NT2/D1 (cell line): ENCODE measurements at regions not wholly inside any gene's neighbourhood (a gene's known extent, or its start where the extent isn't known, plus 50 kb on each side); places are given as distances from the start of the nearest gene placed in this dataset.

ENCODE experiments used
- DNase-seq: peaks from one replicate; pipeline ENCODE4 v3.0.0-alpha.2; 2011; ENCODE audit warnings: low read depth, low spot score
- H3K27me3 ChIP-seq: 2 replicates; pipeline ENCODE4 v1.6.0; 2011; ENCODE audit warnings: mild to moderate bottlenecking; ENCODE audit not compliant: insufficient read length, insufficient read depth
- H3K36me3 ChIP-seq: 2 replicates; pipeline ENCODE4 v1.6.1; 2011; ENCODE audit warnings: mild to moderate bottlenecking, low read length, mixed read lengths; ENCODE audit not compliant: insufficient read depth, insufficient read length
- H3K4me1 ChIP-seq: 2 replicates; pipeline ENCODE4 v1.5.1; 2011; ENCODE audit not compliant: insufficient read depth, insufficient read length
- H3K4me3 ChIP-seq: 2 replicates; pipeline ENCODE4 v1.5.1; 2011; ENCODE audit warnings: low read depth; ENCODE audit not compliant: insufficient read length
- H3K9ac ChIP-seq: 2 replicates; pipeline ENCODE4 v1.6.0; 2011; ENCODE audit warnings: low read depth; ENCODE audit not compliant: insufficient read length
- H3K9me3 ChIP-seq: 2 replicates; pipeline ENCODE4 v1.5.1; 2011; ENCODE audit warnings: mild to moderate bottlenecking, low read length; ENCODE audit not compliant: insufficient read depth
- SUZ12 ChIP-seq: IDR thresholded peaks from 2 replicates; pipeline ENCODE4 v1.6.1; 2011; ENCODE audit not compliant: insufficient read length, insufficient read depth; ENCODE audit errors: extremely low read depth
- YY1 ChIP-seq: IDR thresholded peaks from 2 replicates; pipeline ENCODE4 v1.6.1; 2011; ENCODE audit not compliant: insufficient read length, insufficient read depth
- ZNF274 ChIP-seq: IDR thresholded peaks from 2 replicates; pipeline ENCODE4 v1.6.1; 2011; ENCODE audit warnings: mild to moderate bottlenecking, low read depth, low read length

DNA sequence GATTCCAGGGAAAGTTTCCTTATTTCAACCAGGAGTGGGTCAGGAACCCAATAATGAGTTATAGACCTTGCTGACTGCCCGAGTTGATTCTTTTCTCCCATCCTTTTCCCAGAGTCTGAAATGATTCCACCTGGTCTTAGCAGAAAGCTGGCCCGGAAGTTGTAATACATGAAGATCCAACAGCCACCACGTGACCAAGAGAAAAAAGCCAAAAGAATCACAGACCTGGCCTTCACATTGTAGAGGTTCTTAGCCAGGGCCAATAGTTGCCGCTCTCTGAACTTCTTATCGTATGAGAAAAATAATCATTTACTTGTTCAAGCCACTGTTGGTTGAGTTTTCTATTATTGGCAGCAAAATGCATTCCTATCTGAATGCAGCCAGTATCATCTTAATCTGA is 161.2 kb upstream of the HMGA2 start:
- Histone ChIP-seq H3K9ac (no peak overlapping the region), H3K4me1 (no peaks in the 10 kb centered on the region), H3K27me3 (no peaks in the 10 kb centered on the region), H3K36me3 (no peaks in the 10 kb centered on the region), H3K9me3 (no peaks in the 10 kb centered on the region), H3K4me3 (no peak overlapping the region)
- no peak for DNase-seq
- TF ChIP-seq ZNF274 (no peak), YY1 (no peak), SUZ12 (no peak)

DNA sequence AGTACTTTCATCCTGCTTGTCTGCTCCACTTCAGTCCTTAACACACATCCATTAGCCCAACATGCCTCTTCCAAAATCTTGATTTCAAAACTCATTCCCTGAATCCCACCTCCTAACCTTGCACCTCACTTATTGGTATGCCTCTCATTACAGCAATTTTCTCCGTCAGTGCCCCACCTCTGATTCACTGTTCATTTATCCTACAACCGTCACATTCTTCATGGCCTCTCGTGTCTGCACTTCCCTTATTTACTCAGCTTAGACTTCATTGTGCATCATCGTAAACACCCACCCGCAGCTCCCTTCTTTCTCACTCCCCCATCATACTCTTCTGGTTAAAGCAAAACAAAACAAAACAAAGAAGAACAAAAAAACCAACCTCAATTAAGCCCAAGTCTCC is 160.6 kb upstream of the HMGA2 start:
- no peak for DNase-seq
- Histone ChIP-seq H3K4me1 (no peaks in the 10 kb centered on the region), H3K36me3 (no peaks in the 10 kb centered on the region), H3K9me3 (no peaks in the 10 kb centered on the region), H3K9ac (no peak overlapping the region), H3K4me3 (no peak overlapping the region), H3K27me3 (no peaks in the 10 kb centered on the region)
- TF ChIP-seq ZNF274, result no peak
- no peak for TF ChIP-seq YY1
- TF ChIP-seq SUZ12, result no peak

DNA sequence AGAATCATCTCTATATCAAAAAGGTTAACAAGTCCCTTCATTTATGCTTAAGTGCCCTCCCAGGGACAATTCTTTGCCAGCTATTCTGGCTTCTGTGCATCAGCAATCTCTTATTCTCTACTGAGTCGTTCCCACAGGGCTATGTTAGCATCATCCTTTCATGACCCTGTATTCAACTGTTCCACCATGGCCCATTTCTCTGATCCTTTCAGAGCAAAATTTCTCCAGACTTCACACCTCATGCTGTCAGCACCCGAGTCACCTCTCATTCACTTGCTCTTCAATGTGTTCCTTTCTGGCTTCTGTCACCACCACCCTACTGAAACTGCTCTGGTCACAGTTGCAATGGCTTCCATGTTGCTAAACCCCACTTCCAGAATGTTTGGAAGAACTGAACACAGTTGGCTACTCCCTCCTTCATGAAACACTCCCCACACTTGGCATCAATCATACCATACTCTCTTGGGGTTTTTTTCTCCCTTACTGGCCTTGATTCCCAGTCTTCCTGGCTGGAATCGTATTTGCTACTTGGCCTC is 159.5 kb upstream of the HMGA2 start:
- Histone ChIP-seq H3K36me3 (no peaks in the 10 kb centered on the region), H3K4me1 (no peaks in the 10 kb centered on the region), H3K9ac (no peak overlapping the region), H3K27me3 (no peaks in the 10 kb centered on the region), H3K9me3 (no peaks in the 10 kb centered on the region), H3K4me3 (no peak overlapping the region)
- DNase-seq, result no peak
- no peak for TF ChIP-seq YY1
- TF ChIP-seq SUZ12, result no peak
- TF ChIP-seq ZNF274, result no peak

DNA sequence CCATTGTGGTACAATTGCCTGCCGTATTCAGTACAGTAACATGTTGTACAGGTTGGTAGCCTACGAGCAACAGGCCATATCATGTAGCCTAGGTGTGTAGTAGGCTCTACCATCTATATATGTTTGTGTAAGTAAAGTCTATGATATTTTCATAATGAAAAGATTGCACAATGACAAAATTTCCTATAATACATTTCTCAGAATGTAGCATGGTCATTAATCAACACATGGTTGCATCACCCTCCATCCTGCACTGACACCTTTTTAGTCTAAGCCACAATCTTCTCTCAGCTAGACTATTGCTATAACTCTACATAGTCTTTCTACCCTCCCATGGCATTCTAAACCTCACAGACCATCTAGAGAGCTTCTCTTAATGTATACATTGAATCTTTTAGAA is 158.5 kb upstream of the HMGA2 start:
- H3K36me3 ChIP-seq, result no peaks in the 10 kb centered on the region
- TF ChIP-seq YY1, result no peak
- no peaks in the 10 kb centered on the region for H3K4me1 ChIP-seq
- H3K27me3 ChIP-seq, result no peaks in the 10 kb centered on the region
- DNase-seq, result no peak
- no peak overlapping the region for H3K4me3 ChIP-seq
- H3K9ac ChIP-seq, result no peak overlapping the region
- no peaks in the 10 kb centered on the region for H3K9me3 ChIP-seq

DNA sequence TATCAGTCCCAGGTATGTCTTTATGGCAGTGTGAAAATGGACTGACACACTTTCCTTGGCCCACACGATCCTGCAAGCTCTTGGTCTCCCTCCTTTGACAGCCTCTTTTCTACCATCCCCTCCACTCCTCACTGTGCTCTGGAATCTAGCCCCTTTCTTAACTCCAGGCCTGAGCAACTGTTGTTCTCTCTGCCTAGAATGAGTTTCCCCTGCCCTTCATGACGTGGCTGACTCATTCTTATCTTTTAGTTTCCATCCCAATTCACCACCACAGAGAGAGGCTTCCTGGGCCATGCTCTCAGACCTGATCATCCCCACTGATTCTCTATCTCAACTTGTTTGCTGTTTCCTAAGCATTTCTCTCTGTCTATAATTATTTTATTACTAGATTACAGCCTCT is 157.4 kb upstream of the HMGA2 start:
- no peak overlapping the region for H3K9ac ChIP-seq
- no peaks in the 10 kb centered on the region for H3K27me3 ChIP-seq
- DNase-seq, result no peak
- H3K4me1 ChIP-seq, result no peaks in the 10 kb centered on the region
- no peaks in the 10 kb centered on the region for H3K9me3 ChIP-seq
- no peaks in the 10 kb centered on the region for H3K36me3 ChIP-seq
- TF ChIP-seq YY1, result no peak
- no peak for TF ChIP-seq ZNF274
- no peak for TF ChIP-seq SUZ12
- H3K4me3 ChIP-seq, result no peak overlapping the region

DNA sequence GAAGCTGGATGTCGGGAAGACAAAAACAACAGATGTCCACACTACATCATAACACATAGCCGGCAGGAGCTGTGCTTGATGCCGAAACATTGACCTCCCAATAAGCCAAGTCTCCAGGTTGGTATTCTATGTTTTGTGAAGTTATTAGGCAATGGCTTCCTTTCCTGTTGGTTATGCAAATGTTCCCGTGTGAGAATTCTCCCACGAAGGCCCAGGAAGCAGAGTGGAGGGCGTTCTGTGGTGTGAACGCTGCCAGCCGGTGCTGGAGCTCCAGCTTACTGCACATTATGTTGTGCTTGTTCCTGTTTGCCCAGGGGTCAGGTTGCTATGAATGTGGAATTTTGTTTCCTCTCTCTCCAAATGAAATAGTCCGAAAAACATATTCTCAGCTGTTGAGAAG is 156.4 kb upstream of the HMGA2 start:
- Histone ChIP-seq H3K36me3 (no peaks in the 10 kb centered on the region), H3K9ac (no peak overlapping the region), H3K4me3 (no peak overlapping the region), H3K27me3 (no peaks in the 10 kb centered on the region), H3K9me3 (no peaks in the 10 kb centered on the region), H3K4me1 (no peaks in the 10 kb centered on the region)
- TF ChIP-seq YY1 (no peak), ZNF274 (no peak), SUZ12 (no peak)
- DNase-seq, result no peak

DNA sequence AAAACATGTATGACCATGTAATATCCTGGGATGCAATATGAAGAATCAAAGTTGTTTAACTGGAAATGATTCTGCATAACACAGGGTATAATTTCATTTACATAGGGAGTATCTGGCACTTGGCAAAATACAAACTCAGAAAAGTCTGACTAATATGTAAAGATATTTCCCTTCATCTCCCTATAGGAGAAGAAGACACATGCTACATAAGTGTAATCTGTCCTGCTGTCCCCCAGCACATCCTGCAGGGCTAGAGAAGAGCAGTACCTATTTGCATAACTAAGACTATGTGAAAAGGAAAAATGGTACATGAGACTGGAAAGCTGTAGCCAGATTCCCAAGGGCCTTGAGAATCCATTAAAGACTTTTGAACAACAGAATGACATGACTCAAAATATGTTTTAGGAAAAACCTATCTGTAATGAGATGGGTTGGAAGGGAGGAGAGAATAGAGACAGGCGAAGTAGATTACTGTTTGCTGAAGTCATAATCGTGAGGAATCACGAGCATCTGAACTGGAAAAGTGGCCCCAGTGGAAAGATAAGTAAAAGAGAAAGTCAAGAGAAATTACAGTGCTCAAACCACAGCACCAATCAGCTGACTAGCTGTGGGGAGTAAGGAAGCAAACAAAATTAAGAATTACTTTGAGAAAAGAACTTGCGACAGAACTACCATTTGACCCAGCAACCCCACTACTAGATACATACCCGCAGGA is 155.1 kb upstream of the HMGA2 start:
- Histone ChIP-seq H3K9ac (no peak overlapping the region), H3K4me3 (no peak overlapping the region), H3K4me1 (no peaks in the 10 kb centered on the region), H3K9me3 (no peaks in the 10 kb centered on the region), H3K27me3 (no peaks in the 10 kb centered on the region), H3K36me3 (no peaks in the 10 kb centered on the region)
- no peak for DNase-seq
- TF ChIP-seq YY1 (no peak), SUZ12 (no peak), ZNF274 (no peak)

DNA sequence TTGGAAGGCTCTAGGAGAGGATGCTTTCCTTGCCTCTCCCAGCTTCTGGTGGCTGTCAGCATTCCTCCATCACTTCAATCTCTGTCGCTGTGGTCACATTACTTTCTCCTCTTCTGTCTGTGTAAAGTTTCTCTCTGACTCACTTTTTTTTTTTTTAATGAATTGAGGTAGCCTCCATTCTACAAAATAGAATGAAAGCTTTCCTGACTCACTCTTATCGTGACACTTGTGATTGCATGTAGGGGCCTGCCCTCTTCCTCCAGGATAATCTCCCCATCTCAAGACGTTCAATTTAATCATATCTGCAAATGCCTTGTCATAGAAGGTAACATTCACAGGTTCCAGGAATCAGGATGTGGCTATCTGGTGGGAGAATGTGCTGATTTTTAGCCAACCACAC is 153.5 kb upstream of the HMGA2 start:
- no peak overlapping the region for H3K9ac ChIP-seq
- H3K4me3 ChIP-seq, result no peak overlapping the region
- H3K27me3 ChIP-seq, result no peaks in the 10 kb centered on the region
- no peaks in the 10 kb centered on the region for H3K36me3 ChIP-seq
- H3K4me1 ChIP-seq, result no peaks in the 10 kb centered on the region
- TF ChIP-seq YY1, result no peak
- no peak for TF ChIP-seq ZNF274
- TF ChIP-seq SUZ12, result no peak
- no peaks in the 10 kb centered on the region for H3K9me3 ChIP-seq
- DNase-seq, result no peak
